ENCODE measurements at regions not wholly inside any gene's neighbourhood (a gene's known extent, or its start where the extent isn't known, plus 50 kb on each side); places are given as distances from the start of the nearest gene placed in this dataset.
"Not testable (repeated sequence)": the region's sequence is repeated elsewhere in the genome, so short reads cannot be mapped to it uniquely, and the experiment has no call there.

DNA sequence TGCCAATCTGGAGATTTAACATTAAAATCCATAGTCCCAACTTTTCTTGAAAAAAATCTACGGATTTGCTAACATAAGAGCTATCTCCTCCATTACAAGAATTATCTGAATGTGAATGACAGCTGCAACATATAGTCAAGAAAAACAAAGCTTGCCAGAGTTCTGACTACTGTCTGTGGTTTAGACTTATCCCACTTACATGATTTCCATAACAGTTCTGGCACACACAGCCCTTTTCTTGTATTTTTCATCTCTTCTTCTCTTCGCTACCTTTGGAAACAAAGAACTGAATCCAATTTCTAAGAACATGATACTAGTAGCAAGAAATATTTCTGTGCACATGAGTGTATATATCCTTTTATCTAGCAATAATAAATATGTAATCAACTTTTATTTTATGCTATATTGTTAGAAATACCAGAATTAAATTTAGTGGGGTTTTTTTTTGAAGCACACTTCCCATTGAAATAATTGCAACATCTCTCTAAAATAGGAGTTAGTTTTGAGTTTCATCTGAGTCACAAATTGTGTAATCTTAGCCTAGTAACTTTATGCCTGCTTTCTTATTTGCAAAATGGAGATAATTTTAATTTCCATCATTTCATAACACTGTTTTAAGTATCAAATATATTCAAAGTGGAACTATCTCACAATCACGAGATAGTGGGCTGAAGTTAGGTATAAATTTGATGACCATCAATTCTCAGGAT lies 1217.6 kb downstream of the JRKL start:
- no peak for DNase-seq

DNA sequence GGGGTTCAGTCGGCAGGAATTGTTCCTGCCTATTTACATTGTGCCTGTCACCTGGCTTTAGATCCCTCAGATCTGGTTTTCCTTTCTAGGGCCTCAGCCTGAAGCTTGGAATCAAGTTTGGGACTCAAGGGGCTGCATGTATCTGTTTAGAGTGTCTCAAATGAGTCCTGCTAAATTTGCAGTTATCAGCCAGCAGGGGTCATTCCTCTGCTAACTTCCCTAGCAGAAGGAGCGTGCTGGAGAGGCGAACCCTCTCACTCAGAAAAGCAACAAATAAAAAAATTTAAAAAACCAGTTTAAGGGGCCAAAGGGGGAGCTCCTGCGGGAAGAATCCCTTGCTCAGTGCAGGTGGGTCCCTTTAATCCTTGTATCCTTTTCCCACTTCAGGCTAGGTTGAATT lies 1220.2 kb downstream of the JRKL start:
- no peak for DNase-seq

DNA sequence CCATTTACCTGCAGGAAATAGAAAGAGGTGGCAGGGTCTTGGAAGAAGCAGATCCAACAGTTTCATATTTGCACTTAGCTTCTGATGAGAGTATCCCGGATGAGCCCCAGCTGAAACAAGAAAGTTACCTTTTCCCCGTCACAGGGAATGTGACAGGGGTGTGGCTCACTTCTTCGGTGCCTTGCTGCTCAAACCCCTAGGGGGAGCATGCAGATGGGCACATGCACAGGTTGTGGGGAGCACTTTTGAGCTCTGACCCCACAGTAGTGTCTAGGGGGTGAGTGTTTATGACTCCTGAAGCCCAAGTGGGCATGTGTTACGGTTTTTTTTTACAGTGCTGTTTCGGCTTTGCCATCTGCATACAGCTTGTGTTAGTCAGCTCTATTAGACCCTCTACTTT lies 1221.0 kb downstream of the JRKL start:
- no peak for DNase-seq

DNA sequence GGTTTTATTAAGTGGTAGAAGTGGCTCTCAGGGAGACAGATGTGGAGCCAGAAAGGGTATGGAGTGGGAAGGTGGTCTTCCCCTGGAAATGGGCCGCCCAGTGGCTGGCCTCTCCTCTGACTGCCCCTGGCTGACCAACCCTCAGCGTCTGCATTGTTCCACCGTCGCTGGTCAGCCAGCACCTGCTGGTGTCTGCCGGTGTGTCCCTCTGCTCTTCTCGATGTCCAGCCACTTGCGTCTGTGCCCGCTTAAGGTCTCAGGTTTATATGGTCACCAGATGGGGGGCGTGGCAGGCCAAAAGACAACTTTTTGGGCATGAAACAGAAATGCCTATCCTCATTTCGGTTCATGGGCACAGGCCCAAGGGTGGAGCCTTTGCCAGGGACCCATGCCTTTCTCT lies 1221.5 kb downstream of the JRKL start:
- no peak for DNase-seq

DNA sequence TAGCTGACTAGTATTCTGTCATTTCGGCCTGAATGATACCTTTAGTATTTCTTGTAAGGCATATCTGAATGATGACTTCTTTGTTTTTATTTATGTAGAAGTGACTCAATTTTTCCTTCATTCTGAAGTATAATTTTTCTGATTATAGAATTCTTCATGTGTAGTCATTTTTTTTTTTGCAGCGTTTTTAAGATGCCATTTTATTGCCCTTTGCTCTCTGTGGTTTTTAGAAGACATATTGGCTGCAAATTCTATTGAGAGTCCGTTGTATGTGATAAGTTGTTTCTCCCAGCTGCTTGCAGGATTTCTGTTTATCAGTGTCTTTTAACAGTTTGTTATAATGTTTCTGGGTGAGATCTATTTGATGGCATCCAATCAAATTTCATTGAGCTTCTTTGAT lies 1224.8 kb downstream of the JRKL start:
- no peak for DNase-seq

DNA sequence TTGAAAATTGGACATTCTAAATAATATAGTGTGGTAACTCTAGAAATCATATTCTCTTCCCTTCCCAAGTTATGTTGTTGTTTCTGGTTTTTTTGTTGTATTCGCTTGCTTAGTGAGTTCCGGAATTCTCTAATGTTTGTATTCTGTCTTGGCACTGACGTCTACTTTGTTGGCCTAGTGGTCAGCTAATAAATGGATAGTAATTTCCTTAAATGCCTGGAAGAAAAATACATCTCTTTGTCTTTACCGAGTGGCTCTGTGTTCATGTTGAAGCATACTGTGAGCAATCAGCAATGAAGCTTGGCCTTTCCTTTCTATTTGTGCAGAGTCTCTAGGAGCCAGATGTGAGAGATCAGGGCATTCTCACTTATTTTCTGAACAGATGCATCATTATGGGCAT lies 1225.7 kb downstream of the JRKL start:
- DNase-seq: no peak

DNA sequence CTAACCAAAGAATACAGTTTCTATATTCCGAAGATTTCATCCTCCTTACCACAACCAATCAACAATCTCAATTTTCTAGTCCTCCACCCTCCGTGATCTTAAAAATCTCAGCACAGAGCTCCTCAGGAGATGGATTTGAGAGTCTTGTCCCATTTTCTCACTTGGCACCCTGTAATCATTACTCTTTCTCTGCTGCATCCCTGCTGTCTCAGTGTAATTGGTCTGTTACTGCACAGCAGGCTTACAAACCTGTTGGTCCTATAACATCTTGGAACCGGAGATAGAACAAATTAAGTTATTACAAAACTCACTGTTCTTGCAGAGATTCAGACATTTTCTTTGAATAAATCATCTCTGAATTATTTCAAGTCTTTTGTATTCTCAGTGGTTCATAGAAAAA lies 1227.2 kb downstream of the JRKL start:
- DNase-seq: no peak

DNA sequence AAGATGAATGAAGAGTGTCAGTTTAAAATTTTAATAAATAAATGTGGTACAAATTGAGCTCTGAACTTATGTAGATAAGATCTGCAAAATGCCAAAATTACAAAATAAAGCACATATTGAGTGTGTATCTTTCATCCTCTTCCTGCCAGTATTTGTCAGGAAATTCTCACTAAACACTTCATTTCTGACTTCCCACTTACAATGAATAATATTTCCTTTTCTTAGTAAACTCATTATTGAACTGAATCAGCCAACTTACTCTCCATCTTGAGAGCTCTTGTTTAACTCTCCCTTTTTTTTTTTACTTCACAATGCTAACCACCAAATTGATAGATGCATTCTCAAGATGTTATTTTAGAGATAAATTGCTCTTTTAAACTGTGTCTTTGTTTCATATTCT lies 1230.2 kb downstream of the JRKL start:
- DNase-seq: no peak

DNA sequence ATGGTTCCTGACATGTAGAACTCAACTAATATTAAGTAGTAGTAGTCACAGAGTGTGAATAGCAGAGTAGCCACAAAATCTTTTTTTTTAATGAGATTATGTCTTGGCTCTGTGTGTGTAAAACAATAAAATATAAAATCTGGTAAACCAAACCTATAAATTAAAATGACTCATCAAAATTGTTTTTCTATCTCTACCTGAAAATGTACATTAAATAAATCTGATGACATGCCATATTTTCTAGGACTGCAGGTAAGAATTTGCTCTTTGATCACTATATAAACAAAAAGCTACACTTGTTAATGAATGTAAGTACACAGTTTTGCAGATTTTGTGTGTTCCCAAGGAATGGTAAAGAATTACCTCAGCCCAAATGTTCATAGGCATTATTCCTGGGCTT lies 1231.5 kb downstream of the JRKL start:
- no peak for DNase-seq

DNA sequence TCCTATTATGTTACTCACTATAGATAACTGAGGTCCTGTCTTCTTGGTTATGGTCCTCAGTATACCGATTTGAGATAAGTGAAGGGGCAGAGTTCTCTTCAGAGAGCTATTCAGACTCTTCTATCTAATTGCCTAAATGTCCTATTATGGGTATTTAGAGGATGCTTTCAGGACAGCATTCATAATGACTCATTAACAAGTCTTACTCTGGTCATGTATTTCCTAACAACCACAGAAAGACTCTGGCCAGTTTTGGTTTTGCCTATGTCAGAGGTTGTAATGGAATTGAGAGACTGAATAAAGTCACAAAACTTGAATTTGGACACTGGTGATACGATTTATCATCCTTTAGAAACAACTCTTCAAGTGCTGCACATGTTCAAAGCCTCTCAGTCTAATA lies 1233.0 kb downstream of the JRKL start:
- DNase-seq: no peak

DNA sequence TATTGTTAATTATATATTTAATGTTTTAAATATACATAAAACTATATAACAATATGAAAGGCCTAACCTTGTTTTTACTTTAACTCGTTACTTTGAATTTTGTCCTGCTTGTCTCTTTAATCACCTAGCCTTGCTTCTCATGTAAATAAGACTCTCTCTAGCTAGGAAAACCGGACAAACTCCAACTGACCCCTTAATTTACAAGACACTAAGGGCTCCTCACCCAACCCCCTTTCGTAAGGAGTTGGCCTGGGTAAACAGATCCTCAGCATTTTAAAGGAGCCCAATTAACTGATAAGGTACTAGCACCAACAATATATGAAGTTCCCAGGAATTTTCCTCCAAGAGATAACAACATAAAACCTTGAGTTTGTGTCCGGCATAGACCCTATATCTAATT lies 1246.9 kb downstream of the JRKL start:
- DNase-seq: not testable (repeated sequence)

DNA sequence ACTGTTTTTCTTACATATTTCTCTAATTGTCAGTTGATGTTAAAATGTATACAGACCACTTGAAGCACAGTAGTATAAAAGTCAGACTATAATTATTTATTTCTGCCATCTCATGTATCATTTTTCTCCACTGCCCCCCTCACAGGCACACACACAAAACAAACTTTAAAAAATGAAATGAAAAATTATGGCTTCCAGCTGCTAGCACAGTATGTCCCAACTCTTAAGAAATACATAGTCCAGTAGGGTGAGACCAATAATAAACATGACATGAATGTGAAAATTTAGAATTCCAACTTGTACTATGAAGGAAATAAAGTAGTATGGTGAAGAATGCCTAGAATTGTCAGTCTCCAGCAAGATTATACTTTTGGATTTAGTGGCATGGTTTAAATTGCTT lies 1247.9 kb downstream of the JRKL start:
- DNase-seq: no peak

DNA sequence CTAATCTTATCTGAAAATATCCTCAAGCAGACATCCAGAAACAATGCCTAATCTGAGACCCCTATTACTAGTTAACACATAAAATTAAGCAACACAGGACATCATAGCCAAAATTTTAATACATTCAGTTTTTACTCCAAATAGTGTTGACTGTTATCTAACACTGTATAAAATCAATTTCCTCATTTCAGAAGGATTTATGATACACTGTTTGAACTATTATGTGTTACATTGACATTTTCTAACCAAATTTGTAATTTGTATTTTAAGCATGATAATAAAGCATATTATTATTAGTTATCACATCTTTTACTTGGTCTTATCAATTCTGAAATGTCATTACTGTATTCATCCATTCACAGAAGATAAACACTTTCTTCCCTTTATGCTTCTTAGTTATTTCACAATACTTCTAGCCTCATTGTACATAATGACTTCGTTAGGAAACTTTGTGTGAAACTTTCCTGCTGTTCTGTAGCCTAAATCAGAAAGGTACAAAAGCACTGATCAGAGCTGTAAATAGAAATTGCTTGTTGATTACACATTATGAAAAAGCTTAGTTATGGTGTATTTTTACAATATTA lies 1248.9 kb downstream of the JRKL start:
- DNase-seq: no peak

DNA sequence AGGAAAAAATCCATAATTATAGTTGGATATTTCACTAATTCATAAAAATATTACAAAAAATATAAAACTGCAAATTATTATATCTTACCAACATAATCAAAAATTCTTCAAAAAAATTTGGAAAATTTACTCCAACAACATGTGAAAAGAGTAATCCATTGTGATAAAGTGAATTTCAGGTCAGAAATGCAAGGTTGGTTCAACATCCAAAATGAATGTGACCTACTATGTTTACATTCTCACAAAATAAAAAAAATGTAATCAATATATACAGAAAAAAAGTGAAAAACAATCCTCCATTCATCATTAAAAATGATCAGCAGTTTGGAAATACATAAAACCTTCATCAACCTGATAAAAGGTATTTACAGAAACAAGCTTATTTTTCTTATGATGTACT lies 1252.2 kb downstream of the JRKL start:
- DNase-seq: no peak

DNA sequence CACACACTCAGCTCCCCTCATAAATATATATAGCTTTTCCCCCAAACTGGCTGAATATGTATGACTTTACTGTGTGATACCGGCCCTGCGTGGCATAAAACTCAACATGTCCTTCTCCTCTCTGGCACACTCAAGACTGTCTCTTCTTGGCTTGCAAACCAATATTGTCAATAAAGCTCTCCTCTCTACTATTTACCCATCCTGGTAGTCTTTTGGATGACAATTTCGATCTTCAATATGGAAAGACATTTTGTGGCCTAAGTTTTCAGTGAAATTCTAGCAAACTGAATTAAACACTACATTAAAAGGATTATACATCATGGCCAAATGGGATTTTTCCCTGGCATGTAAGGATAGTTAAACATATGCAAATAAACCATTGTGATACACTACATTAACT lies 1255.9 kb downstream of the JRKL start:
- no peak for DNase-seq

DNA sequence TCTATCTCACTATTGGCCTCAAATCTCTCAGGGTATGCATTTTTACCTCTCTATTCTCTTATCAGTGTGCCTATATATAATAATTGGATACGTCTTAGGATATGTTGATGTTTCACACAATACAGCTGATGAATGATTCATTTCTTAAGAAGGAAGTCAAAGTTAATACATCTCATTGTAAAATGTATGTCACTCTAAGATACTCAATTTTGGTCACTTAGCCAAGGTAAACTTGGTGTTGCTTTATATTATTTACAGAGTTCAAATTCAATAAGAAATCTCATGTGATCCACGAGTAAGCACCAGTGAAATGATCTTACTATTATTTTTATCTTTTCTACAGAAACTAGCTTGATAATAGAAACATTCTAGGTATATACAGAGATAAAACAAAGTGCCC lies 1266.5 kb downstream of the JRKL start:
- DNase-seq: no peak

DNA sequence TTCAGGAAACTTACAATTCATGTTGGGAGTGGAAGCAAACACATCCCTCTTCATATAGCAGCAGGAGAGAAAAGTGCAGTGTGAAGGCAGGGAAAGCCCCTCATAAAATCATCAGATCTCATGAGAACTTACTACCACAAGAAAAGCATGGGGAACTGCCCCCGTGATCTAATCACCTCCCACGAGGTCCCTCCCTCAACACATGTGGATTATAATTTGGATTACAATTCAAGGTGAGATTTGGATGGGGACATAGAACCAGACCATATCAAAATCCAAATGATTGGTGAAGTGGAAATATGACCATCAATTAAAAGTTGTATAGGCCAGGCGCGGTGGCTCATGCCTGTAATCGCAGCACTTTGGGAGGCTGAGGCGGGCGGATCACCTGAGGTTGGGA lies 1268.0 kb downstream of the JRKL start:
- DNase-seq: no peak

DNA sequence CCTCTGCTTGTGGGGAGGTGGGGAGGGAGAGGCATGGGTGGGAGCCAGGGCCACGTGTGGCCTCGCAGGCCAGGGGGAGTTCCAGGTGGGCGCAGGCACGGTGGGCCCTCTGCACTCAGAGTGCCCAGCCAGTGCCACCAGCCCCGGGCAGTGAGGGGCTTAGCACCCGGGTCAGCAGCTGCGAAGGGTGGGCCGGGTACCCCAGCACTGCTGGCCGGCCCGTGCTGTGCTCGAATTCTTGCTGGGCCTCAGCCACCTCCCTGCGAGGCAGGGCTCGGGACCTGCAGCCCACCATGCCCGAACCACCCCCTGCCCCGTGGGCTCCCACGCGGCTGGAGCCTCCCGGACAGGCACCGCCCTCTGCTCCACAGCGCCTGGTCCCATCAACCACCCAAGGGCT lies 1277.2 kb downstream of the JRKL start:
- DNase-seq: no peak

DNA sequence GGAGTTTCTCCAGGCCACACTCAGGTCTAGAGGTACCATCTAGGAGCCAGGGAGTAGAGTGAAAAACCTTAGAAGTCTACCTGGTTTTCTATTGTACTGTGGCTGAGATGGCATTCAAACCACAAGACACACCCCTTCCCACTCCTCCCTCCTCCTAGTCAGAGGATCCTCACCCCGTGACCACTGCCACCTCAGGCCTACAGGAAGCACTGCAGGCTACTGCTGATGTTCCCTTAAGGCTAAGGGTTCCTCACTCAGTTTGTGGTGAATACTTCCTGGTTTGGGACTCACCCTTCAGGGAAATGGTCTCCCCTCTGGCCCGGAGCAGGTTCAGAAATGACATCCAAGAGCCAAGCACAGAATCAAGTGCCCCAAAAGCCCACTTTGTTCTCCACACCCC lies 1293.9 kb downstream of the JRKL start:
- no peak for DNase-seq

DNA sequence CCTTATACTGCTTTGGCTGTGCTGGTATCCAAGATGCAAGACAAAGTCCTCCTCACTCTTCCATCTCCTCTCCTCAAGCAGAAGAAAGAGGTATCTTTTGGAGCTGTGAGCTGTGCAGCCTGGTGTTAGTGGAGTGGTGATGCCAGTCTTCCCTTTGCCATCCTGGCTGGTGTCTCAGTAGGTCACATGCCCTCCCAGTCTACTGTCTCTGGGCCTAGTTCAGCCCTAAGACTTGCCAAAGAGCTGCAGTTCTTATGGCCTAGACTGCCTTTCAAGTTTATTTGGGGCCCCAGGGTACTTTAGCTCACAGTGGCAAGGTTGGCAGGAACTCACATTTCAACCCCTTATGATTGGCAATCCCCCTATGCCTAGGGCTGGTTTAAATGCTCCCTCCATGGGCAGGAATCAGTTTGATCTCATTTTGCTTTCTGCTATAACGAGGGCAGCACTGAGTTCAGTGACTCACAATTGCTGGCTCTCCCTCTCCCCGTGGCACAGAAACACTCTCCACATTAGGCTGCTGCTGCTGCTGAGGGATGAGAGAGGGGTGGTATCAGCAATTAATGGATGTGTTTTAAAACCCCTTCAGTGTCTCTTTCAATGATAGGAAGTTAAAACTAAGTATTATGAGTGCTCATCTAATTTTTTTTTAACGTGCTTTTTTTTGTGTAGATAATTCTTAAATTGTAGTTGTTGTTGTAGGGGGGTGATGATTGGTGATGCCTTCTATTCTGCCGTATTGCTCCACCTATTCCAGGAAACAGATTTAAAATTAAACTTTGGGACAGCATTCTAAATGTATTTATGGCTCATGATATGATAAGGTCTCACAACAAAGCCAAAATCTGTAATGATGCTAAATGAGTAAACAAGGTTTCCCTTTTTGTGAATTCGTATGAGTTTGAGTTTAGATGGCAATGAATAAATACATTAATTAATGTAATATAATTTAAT lies 1295.0 kb downstream of the JRKL start:
- no peak for DNase-seq

DNA sequence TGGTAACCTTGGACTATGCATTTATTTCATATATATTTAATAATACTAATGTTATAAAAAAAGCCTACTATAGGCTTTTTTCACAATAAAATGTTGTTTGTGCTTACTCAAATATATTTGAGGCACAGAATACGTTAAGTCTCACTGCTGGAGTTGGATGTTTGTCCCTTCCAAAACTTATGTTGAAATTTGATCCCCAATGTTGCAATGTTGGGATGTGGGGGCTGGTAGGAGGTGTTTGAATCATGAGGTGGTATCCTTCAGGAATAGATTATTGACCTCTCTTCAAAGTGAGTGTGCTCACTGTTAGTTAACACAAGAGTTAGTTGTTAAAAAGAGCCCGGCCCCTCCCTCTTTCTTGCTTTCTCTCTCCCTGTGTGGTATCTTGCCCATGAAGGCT lies 1295.9 kb downstream of the JRKL start:
- DNase-seq: no peak

DNA sequence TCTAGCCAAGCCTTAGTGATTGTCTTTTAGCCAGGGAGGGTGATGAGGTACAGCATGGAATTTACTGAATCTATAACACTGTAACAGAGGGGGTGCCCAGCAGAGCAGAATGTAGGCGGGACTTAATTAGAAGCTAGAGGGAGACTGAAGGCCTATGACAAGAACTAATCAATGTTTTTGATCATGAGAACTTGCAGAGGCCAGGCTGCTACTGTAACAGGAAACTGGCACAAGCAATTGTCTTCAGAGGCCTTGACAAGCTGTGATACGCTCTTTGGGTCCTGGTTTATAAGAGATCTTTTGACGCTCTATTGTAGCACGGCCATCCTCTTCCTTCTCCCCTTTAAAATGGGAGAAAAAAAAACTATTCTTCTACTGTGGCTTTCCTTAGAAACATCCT lies 1297.3 kb downstream of the JRKL start:
- no peak for DNase-seq

DNA sequence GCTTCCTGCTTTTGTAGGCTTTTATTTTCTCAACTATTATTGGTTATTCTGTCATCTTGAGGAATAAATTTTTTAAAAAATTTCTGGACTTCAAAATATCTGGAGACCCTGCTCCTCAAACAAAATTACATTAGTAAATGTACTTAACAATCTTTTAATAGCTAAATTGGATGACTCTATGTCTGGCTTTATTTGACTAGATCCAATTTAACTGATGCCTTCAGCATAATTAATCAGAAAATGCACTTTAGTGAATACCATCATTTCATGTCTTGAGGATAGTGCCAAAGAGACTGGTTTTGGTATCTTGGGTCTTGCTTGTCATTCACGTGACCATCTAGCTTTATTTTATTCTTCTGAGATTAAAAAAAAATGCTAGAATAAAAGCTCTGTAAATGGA lies 1301.2 kb downstream of the JRKL start:
- DNase-seq: no peak

DNA sequence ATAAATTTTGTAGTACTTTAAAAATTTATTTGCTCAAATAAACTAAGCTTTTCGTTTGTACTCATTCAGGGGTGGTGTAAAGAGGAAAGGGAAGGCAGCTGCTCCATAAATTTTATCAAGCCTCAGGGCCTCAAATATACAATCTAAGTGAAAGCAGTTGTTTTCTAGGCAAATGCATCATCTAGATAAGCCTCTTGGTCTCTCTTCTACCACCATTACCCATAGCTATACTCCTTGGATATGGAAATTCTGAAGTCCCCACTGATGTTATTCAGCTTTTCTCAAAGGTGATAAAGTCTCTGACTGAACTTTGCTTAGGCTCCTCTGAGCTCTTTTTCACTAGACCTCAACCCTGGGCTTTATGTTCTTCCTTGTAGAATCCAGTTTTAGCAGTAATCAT lies 1313.1 kb downstream of the JRKL start:
- no peak for DNase-seq

All from C1 segment of cervical spinal cord (tissue), 14 donors.